ENCODE measurements at regions not wholly inside any gene's neighbourhood (a gene's known extent, or its start where the extent isn't known, plus 50 kb on each side); places are given as distances from the start of the nearest gene placed in this dataset.
A peak's percentile ranks its signal among the peaks of the same experiment; 100 is the strongest.

- Mint-ChIP-seq H3K9me3 (ENCODE audit: low read depth, unreplicated experiment) (no peaks in the 10 kb centered on the region), H3K4me3 (ENCODE audit: low read depth, unreplicated experiment) (no peak overlapping the region), H3K4me1 (ENCODE audit: low read depth, unreplicated experiment) (peaks cover 19% of the 10 kb centered on the region), H3K36me3 (ENCODE audit: insufficient read depth, unreplicated experiment) (no peaks in the 10 kb centered on the region), H3K27ac (ENCODE audit: unreplicated experiment) (no peak overlapping the region), H3K27me3 (ENCODE audit: unreplicated experiment) (no peaks in the 10 kb centered on the region)
- CTCF ChIA-PET: no interaction called here
- DNase-seq: peak; percentile 27
- BruUV-seq (replicated peaks): no TSS peak
- intact Hi-C loops (cut with micrococcal nuclease; ENCODE audit: unreplicated experiment): loop anchor here (1.0 kb wide), 1 partner anchor 144 kb away; no protein-coding TSS in a partner anchor
- TF ChIP-seq CTCF (IDR thresholded peaks at IDR 0.05; ENCODE audit: unreplicated experiment): no peak
Observed at GRCh38 chr2:162989507-162989906, 150.9 kb upstream of the KCNH7 start.

GRCh38 chr2:162974771-162975170 is 136.2 kb upstream of the KCNH7 start:
- H3K4me1 Mint-ChIP-seq (ENCODE audit: low read depth, unreplicated experiment): no peaks in the 10 kb centered on the region
- no peaks in the 10 kb centered on the region for H3K36me3 Mint-ChIP-seq (ENCODE audit: insufficient read depth, unreplicated experiment)
- H3K4me3 Mint-ChIP-seq (ENCODE audit: low read depth, unreplicated experiment): no peak overlapping the region
- H3K9me3 Mint-ChIP-seq (ENCODE audit: low read depth, unreplicated experiment): no peaks in the 10 kb centered on the region
- BruUV-seq (replicated peaks): no TSS peak
- DNase-seq: no peak
- no peaks in the 10 kb centered on the region for H3K27me3 Mint-ChIP-seq (ENCODE audit: unreplicated experiment)
- no peak overlapping the region for H3K27ac Mint-ChIP-seq (ENCODE audit: unreplicated experiment)
- intact Hi-C loops (cut with micrococcal nuclease; ENCODE audit: unreplicated experiment): loop anchor here (5.0 kb wide), 1 partner anchor 82 kb away; no protein-coding TSS in a partner anchor
- TF ChIP-seq CTCF (IDR thresholded peaks at IDR 0.05; ENCODE audit: unreplicated experiment): no peak
- CTCF ChIA-PET: no interaction called here

GRCh38 chr2:162972383-162972782 is 133.8 kb upstream of the KCNH7 start:
- BruUV-seq (replicated peaks): no TSS peak
- Mint-ChIP-seq H3K27ac (ENCODE audit: unreplicated experiment) (no peak overlapping the region), H3K4me1 (ENCODE audit: low read depth, unreplicated experiment) (no peaks in the 10 kb centered on the region), H3K36me3 (ENCODE audit: insufficient read depth, unreplicated experiment) (no peaks in the 10 kb centered on the region), H3K9me3 (ENCODE audit: low read depth, unreplicated experiment) (no peaks in the 10 kb centered on the region), H3K4me3 (ENCODE audit: low read depth, unreplicated experiment) (no peak overlapping the region), H3K27me3 (ENCODE audit: unreplicated experiment) (no peaks in the 10 kb centered on the region)
- no peak for TF ChIP-seq CTCF (IDR thresholded peaks at IDR 0.05; ENCODE audit: unreplicated experiment)
- intact Hi-C loops (cut with micrococcal nuclease; ENCODE audit: unreplicated experiment): no loop called here
- CTCF ChIA-PET: no interaction called here
- DNase-seq: no peak

- no peaks in the 10 kb centered on the region for H3K36me3 Mint-ChIP-seq (ENCODE audit: insufficient read depth, unreplicated experiment)
- DNase-seq: no peak
- TF ChIP-seq CTCF (IDR thresholded peaks at IDR 0.05; ENCODE audit: unreplicated experiment): no peak
- peaks cover 30% of the 10 kb centered on the region for H3K4me1 Mint-ChIP-seq (ENCODE audit: low read depth, unreplicated experiment)
- H3K4me3 Mint-ChIP-seq (ENCODE audit: low read depth, unreplicated experiment): no peak overlapping the region
- BruUV-seq (replicated peaks): no TSS peak
- intact Hi-C loops (cut with micrococcal nuclease; ENCODE audit: unreplicated experiment): no loop called here
- CTCF ChIA-PET: no interaction called here
- H3K9me3 Mint-ChIP-seq (ENCODE audit: low read depth, unreplicated experiment): no peaks in the 10 kb centered on the region
- no peak overlapping the region for H3K27ac Mint-ChIP-seq (ENCODE audit: unreplicated experiment)
- H3K27me3 Mint-ChIP-seq (ENCODE audit: unreplicated experiment): no peaks in the 10 kb centered on the region
Observed at GRCh38 chr2:162968306-162968705, 129.7 kb upstream of the KCNH7 start.

Data from Calu3 (cell line).